HUES48 (cell line): ENCODE measurements at regions not wholly inside any gene's neighbourhood (a gene's known extent, or its start where the extent isn't known, plus 50 kb on each side); places are given as distances from the start of the nearest gene placed in this dataset.

ENCODE experiments used
- H3K27ac ChIP-seq: one replicate; pipeline ENCODE4 v1.7.0; 2013; ENCODE audit warnings: low read depth, low read length, inconsistent platforms
- H3K27me3 ChIP-seq: 2 replicates; pipeline ENCODE4 v1.6.1; 2013; ENCODE audit warnings: mild to moderate bottlenecking, low read length; ENCODE audit not compliant: control insufficient read depth, insufficient read depth
- H3K36me3 ChIP-seq: 2 replicates; pipeline ENCODE4 v1.6.1; 2013; ENCODE audit warnings: low read length; ENCODE audit not compliant: control insufficient read depth, insufficient read depth
- H3K4me1 ChIP-seq: 2 replicates; pipeline ENCODE4 v1.6.1; 2013; ENCODE audit warnings: mild to moderate bottlenecking, low read length; ENCODE audit not compliant: control insufficient read depth, insufficient read depth
- H3K4me3 ChIP-seq: 2 replicates; pipeline ENCODE4 v1.5.1; 2013; ENCODE audit warnings: mild to moderate bottlenecking, low read depth, low read length
- H3K9ac ChIP-seq: 2 replicates; pipeline ENCODE4 v1.6.1; 2013; ENCODE audit warnings: mild to moderate bottlenecking, low read depth, low read length, moderate library complexity
- H3K9me3 ChIP-seq: 2 replicates; pipeline ENCODE4 v1.6.1; 2013; ENCODE audit warnings: low read length; ENCODE audit not compliant: control insufficient read depth, insufficient read depth

DNA sequence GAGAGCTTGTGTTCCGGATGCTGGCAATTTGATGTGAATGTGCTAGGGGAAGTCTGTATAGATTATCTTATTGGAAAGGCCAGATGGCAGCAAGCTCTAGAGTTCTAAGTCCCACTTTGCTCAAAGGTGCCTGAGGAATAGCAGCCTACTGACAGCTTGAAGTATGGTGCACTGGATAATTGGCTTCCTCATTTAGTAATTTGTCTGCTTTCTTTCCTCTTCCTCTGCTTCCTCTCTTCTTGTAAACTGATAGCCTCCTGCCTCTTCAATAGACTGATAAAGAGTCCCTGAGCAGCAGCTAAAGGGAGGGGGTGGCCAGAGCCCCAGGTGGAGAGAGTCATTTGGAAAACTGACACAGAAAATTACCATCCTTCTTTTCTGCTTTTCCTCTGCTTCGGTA, 177.3 kb downstream of the FGF1 start:
- no peak overlapping the region for H3K27ac ChIP-seq
- no peak overlapping the region for H3K4me3 ChIP-seq
- H3K4me1 ChIP-seq, result peaks cover 11% of the 10 kb centered on the region; the same call in 1 of the 2 replicates
- no peaks in the 10 kb centered on the region for H3K36me3 ChIP-seq
- no peak overlapping the region for H3K9ac ChIP-seq
- no peaks in the 10 kb centered on the region for H3K27me3 ChIP-seq
- no peaks in the 10 kb centered on the region for H3K9me3 ChIP-seq

GRCh38 chr5:142507531-142508372, 178.1 kb downstream of the FGF1 start:
- H3K27ac ChIP-seq, result peak overlapping the region; percentile 21
- H3K4me1 ChIP-seq, result peaks cover 11% of the 10 kb centered on the region; the same call in 1 of the 2 replicates
- H3K9me3 ChIP-seq, result no peaks in the 10 kb centered on the region
- H3K36me3 ChIP-seq, result no peaks in the 10 kb centered on the region
- no peak overlapping the region for H3K9ac ChIP-seq
- H3K4me3 ChIP-seq, result no peak overlapping the region
- no peaks in the 10 kb centered on the region for H3K27me3 ChIP-seq

GRCh38 chr5:142506756-142507155, 179.1 kb downstream of the FGF1 start:
- H3K4me3 ChIP-seq, result no peak overlapping the region
- no peak overlapping the region for H3K27ac ChIP-seq
- no peaks in the 10 kb centered on the region for H3K36me3 ChIP-seq
- H3K4me1 ChIP-seq, result peaks cover 11% of the 10 kb centered on the region; the same call in 1 of the 2 replicates
- no peak overlapping the region for H3K9ac ChIP-seq
- H3K27me3 ChIP-seq, result no peaks in the 10 kb centered on the region
- no peaks in the 10 kb centered on the region for H3K9me3 ChIP-seq

DNA sequence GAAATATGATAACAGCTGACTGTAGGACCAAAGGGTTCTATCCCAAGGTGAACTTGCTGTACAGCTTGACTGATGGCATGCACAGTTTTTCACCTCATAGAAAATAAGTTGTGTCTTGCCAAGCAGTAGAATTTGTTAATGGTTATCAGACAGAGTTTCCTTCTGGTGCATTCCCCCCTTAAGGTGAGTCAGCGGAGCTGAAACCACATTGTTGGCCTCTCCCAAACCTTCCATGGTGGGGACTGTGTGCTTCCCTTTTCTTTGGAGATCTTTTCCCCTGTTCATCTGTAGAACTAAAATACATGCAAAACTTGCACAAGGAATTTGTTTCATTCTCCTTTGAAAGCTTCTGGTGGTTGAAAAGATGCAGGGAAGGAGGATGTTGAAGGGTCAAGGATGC, 179.8 kb downstream of the FGF1 start:
- Histone ChIP-seq H3K27me3 (no peaks in the 10 kb centered on the region), H3K4me3 (no peak overlapping the region), H3K9me3 (no peaks in the 10 kb centered on the region), H3K36me3 (no peaks in the 10 kb centered on the region), H3K27ac (no peak overlapping the region), H3K9ac (no peak overlapping the region), H3K4me1 (peaks cover 11% of the 10 kb centered on the region; the same call in 1 of the 2 replicates)

- peaks cover 10% of the 10 kb centered on the region; the same call in 1 of the 2 replicates for H3K4me1 ChIP-seq
- no peaks in the 10 kb centered on the region for H3K27me3 ChIP-seq
- no peak overlapping the region for H3K27ac ChIP-seq
- no peaks in the 10 kb centered on the region for H3K36me3 ChIP-seq
- no peak overlapping the region for H3K4me3 ChIP-seq
- H3K9ac ChIP-seq, result no peak overlapping the region
- H3K9me3 ChIP-seq, result no peaks in the 10 kb centered on the region
These were observed 177.1 kb upstream of the SPRY4 start for GRCh38 chr5:142501890-142502289.

DNA sequence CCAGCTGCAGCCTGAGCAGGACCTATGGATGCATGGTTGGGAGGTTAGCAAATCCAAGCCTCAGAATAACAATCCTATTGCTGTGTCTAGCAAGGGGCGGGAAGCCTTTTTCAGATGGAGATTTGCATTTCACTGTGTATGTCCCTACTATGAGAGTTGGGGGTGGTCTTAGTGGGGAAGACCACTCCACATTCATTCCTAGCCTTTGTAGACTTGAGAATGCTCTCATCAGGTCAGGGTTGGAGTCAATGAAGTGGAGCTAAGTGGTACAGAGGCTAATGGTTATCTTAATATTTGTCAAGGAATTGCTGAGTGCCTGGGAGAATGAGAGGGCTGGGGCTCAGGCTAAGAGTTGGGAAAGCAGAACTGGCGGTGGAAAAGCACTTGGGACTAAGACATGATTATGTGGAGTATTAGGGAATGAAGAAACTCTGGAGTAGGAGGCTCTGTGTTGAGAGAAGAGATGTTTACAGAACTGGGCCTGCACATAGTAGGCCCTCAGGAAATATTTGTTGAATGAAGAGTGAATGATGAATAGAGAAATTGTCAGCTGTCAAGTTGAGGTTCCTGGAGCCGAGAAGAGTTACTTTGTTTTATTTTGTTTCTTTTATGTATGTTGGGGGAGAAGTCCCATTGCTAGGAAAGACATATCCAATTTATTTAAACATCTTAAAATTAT, 175.5 kb upstream of the SPRY4 start:
- H3K4me3 ChIP-seq, result no peak overlapping the region
- no peak overlapping the region for H3K9ac ChIP-seq
- peaks cover 10% of the 10 kb centered on the region; the same call in 1 of the 2 replicates for H3K4me1 ChIP-seq
- H3K36me3 ChIP-seq, result no peaks in the 10 kb centered on the region
- peak overlapping the region; percentile 9 for H3K27ac ChIP-seq
- no peaks in the 10 kb centered on the region for H3K27me3 ChIP-seq
- no peaks in the 10 kb centered on the region for H3K9me3 ChIP-seq

GRCh38 chr5:142499591-142500226, 174.9 kb upstream of the SPRY4 start:
- Histone ChIP-seq H3K4me1 (peaks cover 10% of the 10 kb centered on the region; the same call in 1 of the 2 replicates), H3K27ac (peak overlapping the region; percentile 9), H3K36me3 (no peaks in the 10 kb centered on the region), H3K9ac (no peak overlapping the region), H3K4me3 (no peak overlapping the region), H3K27me3 (no peaks in the 10 kb centered on the region), H3K9me3 (no peaks in the 10 kb centered on the region)

DNA sequence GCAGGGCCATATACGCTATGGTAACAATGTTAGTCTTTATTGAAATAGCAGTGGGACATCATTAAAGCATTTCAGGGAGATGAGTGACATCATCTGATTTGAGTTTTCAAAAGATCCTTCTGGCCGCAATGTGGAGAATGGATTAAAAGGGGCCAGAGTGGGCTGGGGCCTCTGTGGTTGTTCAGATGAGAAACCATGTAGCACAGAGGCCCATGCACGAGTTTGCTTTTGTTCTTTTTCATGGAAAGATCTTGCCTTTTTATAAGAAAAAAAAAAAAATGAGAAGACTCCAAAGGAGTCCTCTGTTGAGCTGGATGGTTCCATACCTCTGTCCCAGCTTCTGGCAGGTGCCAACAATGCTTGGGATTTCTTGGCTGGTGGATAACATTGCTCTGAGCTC, 173.5 kb upstream of the SPRY4 start:
- H3K4me1 ChIP-seq, result peaks cover 10% of the 10 kb centered on the region; the same call in 1 of the 2 replicates
- H3K4me3 ChIP-seq, result no peak overlapping the region
- no peak overlapping the region for H3K9ac ChIP-seq
- no peaks in the 10 kb centered on the region for H3K27me3 ChIP-seq
- no peaks in the 10 kb centered on the region for H3K36me3 ChIP-seq
- H3K27ac ChIP-seq, result no peak overlapping the region
- no peaks in the 10 kb centered on the region for H3K9me3 ChIP-seq

- Histone ChIP-seq H3K9ac (no peak overlapping the region), H3K4me3 (no peak overlapping the region), H3K27ac (no peak overlapping the region), H3K36me3 (no peaks in the 10 kb centered on the region), H3K27me3 (no peaks in the 10 kb centered on the region), H3K4me1 (peaks cover 20% of the 10 kb centered on the region; the same call in 1 of the 2 replicates), H3K9me3 (no peaks in the 10 kb centered on the region)
These were observed 170.7 kb upstream of the SPRY4 start for GRCh38 chr5:142495531-142495930.

DNA sequence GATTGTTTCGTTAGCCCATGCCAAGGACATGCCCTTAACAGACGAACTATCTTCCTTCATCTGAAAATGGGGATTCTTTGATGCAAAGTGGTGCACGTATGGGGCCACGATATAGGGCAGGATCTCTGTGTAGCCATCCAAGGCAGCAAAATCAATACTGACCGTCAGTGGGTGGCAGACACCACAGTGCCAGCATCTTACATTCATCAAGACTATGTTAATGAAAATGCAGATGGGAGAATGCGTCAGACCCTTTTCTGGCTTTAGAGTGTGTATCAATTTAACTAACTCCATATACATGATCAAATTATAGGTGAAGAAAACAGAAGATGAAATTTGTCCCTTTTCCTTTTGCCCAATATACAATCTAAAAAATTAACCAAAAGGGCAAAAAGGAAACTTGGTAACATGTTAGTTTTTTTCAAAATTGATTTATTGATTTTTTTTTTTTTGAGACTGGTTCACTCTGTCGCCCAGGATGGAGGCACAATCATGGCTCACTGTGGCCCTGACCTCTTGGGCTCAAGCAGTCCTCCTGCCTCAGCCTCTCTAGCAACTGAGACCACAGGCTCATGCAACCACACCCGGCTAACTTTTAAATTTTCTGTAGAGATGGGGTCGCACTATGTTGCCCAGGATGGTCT, 169.2 kb upstream of the SPRY4 start:
- Histone ChIP-seq H3K27me3 (no peaks in the 10 kb centered on the region), H3K4me3 (no peak overlapping the region)

More for the DNA sequence above, 169.2 kb upstream of the SPRY4 start:
- Histone ChIP-seq H3K9me3 (no peaks in the 10 kb centered on the region), H3K36me3 (no peaks in the 10 kb centered on the region), H3K27ac (no peak overlapping the region), H3K9ac (no peak overlapping the region), H3K4me1 (peaks cover 12% of the 10 kb centered on the region; the same call in 1 of the 2 replicates)
